GM23338 (cell line): ENCODE measurements at regions not wholly inside any gene's neighbourhood (a gene's known extent, or its start where the extent isn't known, plus 50 kb on each side); places are given as distances from the start of the nearest gene placed in this dataset.

Source experiments
- ATAC-seq: fragments of 200-7000 bp; cut with Tn5 transposase; 3 replicates; pipeline ENCODE4 v1.9.1; 2020
- DNase-seq: peaks from one replicate; pipeline ENCODE4 v3.0.0-alpha.2; 2015; ENCODE audit warnings: low spot score
- H2AFZ ChIP-seq: fragments of 200-600 bp; sonication (generic); 2 replicates; pipeline ENCODE4 v1.8.0; 2016; ENCODE audit warnings: antibody characterized with exemption, mild to moderate bottlenecking, moderate library complexity
- H3F3A ChIP-seq: fragments of 200-600 bp; sonication (generic); replicated peaks from 2 replicates; pipeline ENCODE4 v1.8.0; 2017; ENCODE audit warnings: antibody characterized with exemption, mixed run types, low read depth
- H3K27ac ChIP-seq: fragments of 200-600 bp; sonication (generic); 2 replicates; pipeline ENCODE4 v1.6.1; 2016; ENCODE audit warnings: low read depth
- H3K27me3 ChIP-seq: fragments of 200-600 bp; sonication (generic); 2 replicates; pipeline ENCODE4 v1.8.0; 2016; ENCODE audit warnings: mild to moderate bottlenecking, mixed run types, moderate library complexity; ENCODE audit not compliant: insufficient read depth
- H3K36me3 ChIP-seq: fragments of 200-600 bp; sonication (generic); 2 replicates; pipeline ENCODE4 v1.8.0; 2016; ENCODE audit warnings: mild to moderate bottlenecking; ENCODE audit not compliant: insufficient read depth
- H3K4me1 ChIP-seq: fragments of 200-600 bp; sonication (generic); 2 replicates; pipeline ENCODE4 v1.8.0; 2016; ENCODE audit warnings: mild to moderate bottlenecking, moderate library complexity; ENCODE audit not compliant: insufficient read depth
- H3K4me2 ChIP-seq: fragments of 200-600 bp; sonication (generic); 2 replicates; pipeline ENCODE4 v1.7.1; 2017; ENCODE audit warnings: mixed run types
- H3K4me3 ChIP-seq: fragments of 200-600 bp; sonication (generic); 2 replicates; pipeline ENCODE4 v1.6.1; 2016; ENCODE audit warnings: mixed run types
- H3K79me2 ChIP-seq: fragments of 200-600 bp; sonication (generic); replicated peaks from 2 replicates; pipeline ENCODE4 v1.8.0; 2017; ENCODE audit warnings: mild to moderate bottlenecking; ENCODE audit not compliant: insufficient read depth
- H3K9me2 ChIP-seq: fragments of 200-600 bp; sonication (generic); 2 replicates; pipeline ENCODE4 v1.8.0; 2017; ENCODE audit not compliant: insufficient read depth
- H4K20me1 ChIP-seq: fragments of 200-600 bp; sonication (generic); replicated peaks from 2 replicates; pipeline ENCODE4 v1.8.0; 2017; ENCODE audit warnings: mild to moderate bottlenecking; ENCODE audit not compliant: insufficient read depth
- H3K27ac Mint-ChIP-seq: 2 replicates; pipeline ENCODE4 v1.8.0; 2020; ENCODE audit warnings: inconsistent platforms, mild to moderate bottlenecking, moderate library complexity, mixed read lengths
- H3K27me3 Mint-ChIP-seq: 3 replicates; pipeline ENCODE4 v1.8.0; 2022; ENCODE audit warnings: low read depth, mild to moderate bottlenecking, moderate library complexity, mixed read lengths, inconsistent platforms; ENCODE audit not compliant: insufficient read depth, poor library complexity
- H3K36me3 Mint-ChIP-seq: 3 replicates; pipeline ENCODE4 v1.8.0; 2021; ENCODE audit warnings: low read depth, mild to moderate bottlenecking, inconsistent platforms, moderate library complexity, mixed read lengths
- H3K4me1 Mint-ChIP-seq: 3 replicates; pipeline ENCODE4 v1.8.0; 2020; ENCODE audit warnings: mild to moderate bottlenecking, inconsistent platforms, mixed read lengths
- H3K4me3 Mint-ChIP-seq: 3 replicates; pipeline ENCODE4 v1.8.0; 2021; ENCODE audit warnings: moderate library complexity, mild to moderate bottlenecking, inconsistent platforms, mixed read lengths
- H3K9me3 Mint-ChIP-seq: 3 replicates; pipeline ENCODE4 v1.8.0; 2020; ENCODE audit warnings: moderate library complexity, mild to moderate bottlenecking, inconsistent platforms, mixed read lengths
- CREB1 ChIP-seq: fragments of 250-450 bp; sonication (Bioruptor Pico); IDR thresholded peaks from 2 replicates; pipeline ENCODE4 v1.5.0; 2020; ENCODE audit warnings: low read depth, mild to moderate bottlenecking, moderate library complexity
- CTCF ChIP-seq, 2 experiments: fragments of 200-600 bp in 1 of 2; sonication (generic) in 1 of 2; conservative IDR thresholded peaks; 2 replicates each; pipeline versions ENCODE4 v1.5.1 to v1.6.1; 2016 to 2017; ENCODE audit warnings: antibody characterized with exemption in 2 of 2, low read depth in 2 of 2, mild to moderate bottlenecking in 2 of 2, moderate library complexity in 1 of 2
- ETS1 ChIP-seq: IDR thresholded peaks from 2 replicates; pipeline ENCODE4 v1.6.1; 2016; ENCODE audit warnings: antibody characterized with exemption
- EZH2 ChIP-seq: fragments of 200-600 bp; sonication (generic); IDR thresholded peaks from one replicate; pipeline ENCODE4 v1.8.0; 2017; ENCODE audit warnings: antibody characterized with exemption, mild to moderate bottlenecking, low read depth; ENCODE audit not compliant: unreplicated experiment
- EZH2phosphoT487 ChIP-seq: fragments of 200-600 bp; sonication (generic); IDR thresholded peaks from one replicate; pipeline ENCODE4 v1.8.1; 2018; ENCODE audit warnings: antibody characterized with exemption; ENCODE audit not compliant: unreplicated experiment
- JUNB ChIP-seq: IDR thresholded peaks from one replicate; pipeline ENCODE4 v1.6.1; 2016; ENCODE audit warnings: antibody characterized with exemption; ENCODE audit not compliant: unreplicated experiment
- NANOG ChIP-seq: IDR thresholded peaks from 2 replicates; pipeline ENCODE4 v1.6.1; 2016; ENCODE audit warnings: antibody characterized with exemption, borderline replicate concordance
- POLR2AphosphoS5 ChIP-seq: IDR thresholded peaks from 2 replicates; pipeline ENCODE4 v1.6.1; 2016; ENCODE audit warnings: antibody characterized with exemption, low read depth
- REST ChIP-seq: IDR thresholded peaks from one replicate; pipeline ENCODE4 v1.6.1; 2018; ENCODE audit warnings: antibody characterized with exemption; ENCODE audit not compliant: unreplicated experiment
- STAT1 ChIP-seq: IDR thresholded peaks from one replicate; pipeline ENCODE4 v1.6.1; 2016; ENCODE audit warnings: antibody characterized with exemption; ENCODE audit not compliant: unreplicated experiment
- ZNF114 ChIP-seq: fragments of 250-450 bp; sonication (Bioruptor Pico); IDR thresholded peaks from 2 replicates; pipeline ENCODE4 v1.5.0; 2020; ENCODE audit warnings: mild to moderate bottlenecking, moderate library complexity
- ZNF331 ChIP-seq: fragments of 250-450 bp; sonication (Bioruptor Pico); IDR thresholded peaks from 2 replicates; pipeline ENCODE4 v1.5.0; 2020; ENCODE audit warnings: low read depth, mild to moderate bottlenecking, moderate library complexity
- ZNF462 ChIP-seq: fragments of 250-450 bp; sonication (Bioruptor Pico); IDR thresholded peaks from 2 replicates; pipeline ENCODE4 v1.5.0; 2020; ENCODE audit warnings: mild to moderate bottlenecking, moderate library complexity

- no peaks in the 10 kb centered on the region for H3F3A ChIP-seq
Measured at GRCh38 chr4:187020676-187021075, 297.0 kb upstream of the FAT1 start.

More at GRCh38 chr4:187020676-187021075, 297.0 kb upstream of the FAT1 start:
- Mint-ChIP-seq H3K27ac (no peak overlapping the region), H3K4me1 (peaks cover 29% of the 10 kb centered on the region), H3K9me3 (no peaks in the 10 kb centered on the region), H3K27me3 (peaks cover 7% of the 10 kb centered on the region), H3K4me3 (no peak overlapping the region), H3K36me3 (no peaks in the 10 kb centered on the region)
- Histone ChIP-seq H3K27me3 (no peaks in the 10 kb centered on the region), H3K79me2 (no peaks in the 10 kb centered on the region), H2AFZ (no peak overlapping the region), H3K4me1 (peaks cover 20% of the 10 kb centered on the region), H3K4me3 (no peak overlapping the region), H3K36me3 (no peaks in the 10 kb centered on the region), H4K20me1 (no peaks in the 10 kb centered on the region), H3K9me2 (0 out of 2 replicates have a peak, but pooled peaks cover 3% of the 10 kb centered on the region), H3K27ac (no peak overlapping the region), H3K4me2 (no peak overlapping the region)
- no peak for TF ChIP-seq ZNF462 (CRISPR knock-in tag)
- no peak for TF ChIP-seq CREB1
- no peak for TF ChIP-seq EZH2
- TF ChIP-seq CTCF (conservative IDR thresholded peaks at IDR 0.05; ENCODE audit: low read depth in 2 of 2), result no peak
- TF ChIP-seq NANOG, result no peak
- no peak for TF ChIP-seq EZH2phosphoT487
- TF ChIP-seq ZNF331 (CRISPR knock-in tag), result no peak
- TF ChIP-seq STAT1, result no peak
- no peak for TF ChIP-seq ETS1
- no peak for TF ChIP-seq ZNF114 (CRISPR knock-in tag)
- no peak for TF ChIP-seq REST
- no peak for TF ChIP-seq POLR2AphosphoS5
- no peak for TF ChIP-seq JUNB
- no peak for DNase-seq
- ATAC-seq, result no peak
